ENCODE measurements at regions not wholly inside any gene's neighbourhood (a gene's known extent, or its start where the extent isn't known, plus 50 kb on each side); places are given as distances from the start of the nearest gene placed in this dataset.

DNA sequence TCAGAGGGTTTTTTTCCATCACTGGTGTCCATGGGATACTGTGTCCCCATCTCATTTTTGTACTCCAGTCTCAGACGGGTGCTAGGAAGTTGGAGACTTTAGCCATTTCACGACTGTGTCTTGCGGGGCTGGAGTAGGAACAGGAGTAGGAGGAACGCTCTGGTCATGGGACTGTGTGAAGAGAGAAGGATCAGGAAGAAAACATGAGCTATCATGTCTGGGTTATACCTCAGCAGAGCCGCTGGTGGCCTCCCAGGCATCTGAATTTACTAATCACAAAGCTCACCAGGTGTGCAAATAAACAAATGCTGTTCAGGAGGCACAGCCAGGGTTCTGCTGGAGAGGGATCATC is 225.4 kb downstream of the SEC14L1 start:
- no peak for DNase-seq

GRCh38 chr17:77366558-77367245 is 225.9 kb downstream of the SEC14L1 start:
- DNase-seq: no peak

DNA sequence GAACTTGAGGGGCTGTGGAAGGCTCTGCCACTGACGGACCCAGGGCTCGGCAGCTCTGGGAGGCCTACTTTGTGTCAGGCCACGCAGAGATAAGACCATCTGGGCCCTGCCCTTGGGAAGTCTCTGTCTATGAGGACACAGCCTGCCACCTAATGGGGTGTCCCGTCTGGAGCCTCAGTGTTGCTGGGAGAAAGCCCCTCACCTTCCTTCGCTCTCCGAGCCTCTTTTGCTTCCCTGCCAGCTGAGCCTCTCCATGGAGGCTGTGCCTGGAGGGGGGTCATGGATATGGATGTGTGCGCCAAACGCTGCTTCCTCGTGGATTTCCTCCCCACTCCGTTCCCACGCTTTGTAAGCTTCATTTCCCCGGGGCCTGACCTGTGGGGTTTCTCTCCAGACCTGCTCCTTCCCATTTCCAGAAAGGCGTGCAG is 228.8 kb downstream of the SEC14L1 start:
- no peak for DNase-seq

GRCh38 chr17:77370586-77370985 is 229.8 kb downstream of the SEC14L1 start:
- DNase-seq: no peak

GRCh38 chr17:77371117-77371887 is 230.5 kb downstream of the SEC14L1 start:
- no peak for DNase-seq

DNA sequence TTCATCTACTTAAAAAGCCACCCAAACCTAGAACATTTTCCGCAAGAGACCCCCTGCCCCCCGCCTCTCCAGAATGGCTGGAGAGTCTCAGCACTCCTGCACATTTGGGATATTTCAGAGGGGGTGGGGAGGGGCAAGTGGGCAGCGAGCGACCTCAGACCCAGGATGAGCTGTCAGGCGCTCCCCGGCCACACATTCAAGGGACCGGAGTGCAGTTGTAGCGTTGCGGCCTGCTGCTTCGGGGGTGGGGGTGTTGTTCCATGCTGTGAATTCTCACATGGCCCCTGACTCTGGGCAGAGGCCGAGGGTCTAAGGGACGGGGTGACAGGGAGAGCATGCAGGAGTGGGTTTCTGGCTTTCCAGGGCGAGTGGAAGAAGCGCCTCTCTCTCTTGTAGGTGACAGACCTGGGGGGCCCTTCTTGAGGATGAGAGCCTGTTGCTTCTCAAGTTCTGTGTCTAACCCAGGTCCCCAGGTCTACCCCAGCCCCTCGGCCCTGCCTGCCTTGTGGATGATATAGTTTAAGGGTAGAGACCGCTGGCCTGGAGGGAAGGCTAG is 231.2 kb downstream of the SEC14L1 start:
- DNase-seq: no peak

GRCh38 chr17:77372444-77373298 is 231.9 kb downstream of the SEC14L1 start:
- no peak for DNase-seq

GRCh38 chr17:77373299-77374169 is 232.8 kb downstream of the SEC14L1 start:
- DNase-seq: no peak

DNA sequence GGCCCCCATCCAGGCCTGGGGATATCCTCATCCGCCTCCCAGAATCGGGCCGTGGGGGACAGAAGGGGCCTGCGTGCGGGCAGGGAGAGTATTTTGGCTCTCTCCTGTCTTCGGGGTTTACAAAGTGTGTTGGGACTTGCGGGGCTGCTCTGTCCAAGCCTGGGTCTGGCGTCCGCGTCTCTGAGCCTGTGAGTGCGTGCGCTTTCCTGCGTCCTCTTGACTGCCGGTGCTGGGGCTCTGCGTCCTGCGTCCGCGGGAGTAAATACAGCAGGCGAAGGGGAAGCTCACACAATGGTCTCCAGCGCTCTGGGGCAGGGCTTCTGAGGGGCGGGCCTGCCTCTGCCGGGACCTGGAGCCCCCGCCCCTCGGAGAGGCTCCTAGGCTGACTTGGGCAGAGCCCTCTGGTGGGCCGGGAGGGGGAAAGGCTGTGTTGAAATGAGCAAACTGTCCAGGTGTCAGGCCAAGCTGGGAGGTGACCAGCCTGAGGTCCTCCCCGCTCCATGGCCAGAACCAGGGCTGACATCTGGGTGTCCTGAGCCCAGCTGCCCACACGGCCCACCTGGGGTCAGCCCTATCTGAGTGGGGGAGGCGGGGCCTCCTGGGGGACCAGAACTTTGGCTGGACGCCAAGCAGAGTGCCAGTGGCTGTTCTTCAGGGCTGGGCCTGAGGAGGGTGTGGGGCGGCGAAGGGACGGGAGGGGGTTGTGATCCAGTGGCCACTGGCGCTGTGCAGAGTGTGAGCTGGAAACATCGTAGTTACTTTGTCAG is 233.6 kb downstream of the SEC14L1 start:
- no peak for DNase-seq

- no peak for DNase-seq
These were observed 234.5 kb downstream of the SEC14L1 start for GRCh38 chr17:77375108-77375916.

DNA sequence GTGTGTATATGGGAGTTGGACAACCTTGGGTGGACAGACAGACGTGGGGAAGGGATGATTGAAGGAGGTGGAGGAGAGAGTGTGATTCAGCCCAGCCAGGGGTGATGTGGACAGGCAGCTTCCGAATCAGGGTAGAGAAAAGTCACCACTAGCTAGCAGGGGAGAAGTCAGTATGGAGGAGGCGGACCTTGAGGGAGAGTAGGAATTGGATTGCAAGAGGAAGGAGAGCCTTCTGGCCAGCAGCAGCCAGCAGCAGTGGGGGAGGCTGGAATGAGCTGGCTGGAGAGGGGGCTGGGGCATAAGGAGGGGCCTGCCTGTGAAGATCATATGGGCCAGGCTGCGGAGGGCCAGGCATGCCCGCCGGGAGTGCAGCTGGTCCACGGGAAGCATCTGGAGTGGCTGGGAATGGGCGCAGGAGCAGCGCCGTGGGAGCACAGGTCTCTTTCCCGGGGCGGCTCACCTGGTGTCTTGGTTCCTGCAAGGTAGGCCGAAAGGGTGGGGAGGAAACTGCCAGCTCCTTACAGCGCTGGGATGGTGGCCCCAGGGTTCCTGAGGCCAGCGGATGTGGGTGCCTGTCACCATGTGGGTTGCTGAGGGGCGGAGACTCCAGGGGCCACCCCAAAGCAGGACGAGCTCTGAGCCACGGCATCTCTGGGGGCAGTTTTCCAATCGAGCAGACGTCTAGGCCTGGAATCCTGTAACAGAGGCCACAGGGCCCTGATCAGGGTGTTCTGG is 235.3 kb downstream of the SEC14L1 start:
- DNase-seq: no peak

DNA sequence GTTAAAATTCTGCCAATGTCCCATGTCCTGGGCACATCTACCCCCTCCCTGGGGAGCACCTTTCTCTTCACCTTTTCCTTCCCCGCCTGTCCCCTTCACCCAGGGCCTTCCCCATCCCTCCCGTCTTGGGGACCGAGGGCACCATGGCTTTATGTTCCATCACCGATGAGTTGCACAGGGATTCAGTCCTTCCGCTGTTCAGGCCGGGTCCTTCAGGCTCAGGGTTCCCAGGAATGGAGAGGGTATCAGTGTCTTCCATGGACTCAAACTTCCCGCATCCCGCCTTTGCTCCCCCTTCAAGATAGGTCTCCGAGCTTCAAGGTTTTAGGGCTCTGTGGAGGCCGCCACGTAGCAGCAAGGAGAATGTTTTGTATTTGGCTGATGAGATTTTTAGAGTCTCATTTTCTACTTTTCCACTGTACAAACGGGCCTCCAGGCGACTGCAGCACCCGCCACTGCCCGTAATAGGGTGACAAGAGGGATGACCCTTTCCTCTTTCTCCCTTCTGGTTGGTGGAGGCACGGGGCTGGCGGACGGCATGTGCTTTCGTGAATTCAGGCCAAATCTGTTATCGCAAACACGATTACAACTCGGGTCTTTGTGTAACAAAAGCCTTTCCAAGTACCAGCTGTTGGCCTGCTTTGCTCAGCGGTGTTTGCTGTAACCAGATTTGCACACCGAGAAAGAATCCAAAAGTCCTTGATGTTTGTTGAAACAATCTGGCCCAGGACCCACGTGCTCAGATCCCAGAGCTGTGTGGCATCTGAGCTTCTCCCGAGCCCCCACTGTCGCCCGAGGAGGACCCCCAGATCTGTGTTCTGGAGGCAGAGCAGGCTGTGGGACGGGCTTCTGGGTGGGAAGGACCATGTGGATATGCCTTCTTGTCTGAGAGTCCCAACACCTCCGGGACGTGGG is 236.3 kb downstream of the SEC14L1 start:
- DNase-seq: no peak

DNA sequence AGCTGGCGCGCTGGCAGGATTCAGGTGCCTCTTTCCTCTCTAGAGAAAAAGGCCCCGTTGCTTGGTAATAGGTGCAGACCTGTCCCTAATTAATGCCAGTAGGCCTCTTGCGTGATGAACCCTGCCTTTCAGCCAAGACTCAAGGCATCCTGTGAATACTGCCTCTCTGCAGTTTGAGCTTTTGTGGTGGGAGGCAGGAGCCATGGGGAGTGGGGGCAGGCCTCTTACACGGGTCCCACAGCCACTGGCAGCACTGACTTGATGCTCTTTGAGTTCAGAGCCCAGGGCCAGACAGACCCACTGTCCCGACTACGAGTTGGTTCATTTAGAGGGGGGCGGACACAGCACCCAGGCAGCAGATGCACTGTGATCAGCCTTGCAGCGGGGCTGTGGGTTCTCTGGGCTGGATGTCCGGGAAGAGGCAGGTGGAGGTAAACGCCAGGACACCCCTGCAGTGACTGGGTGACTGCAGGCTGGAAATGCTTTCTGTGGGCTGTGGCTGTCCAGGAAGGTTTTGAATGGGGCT is 237.0 kb downstream of the SEC14L1 start:
- no peak for DNase-seq

- no peak for DNase-seq
These were observed 237.7 kb downstream of the SEC14L1 start for GRCh38 chr17:77378318-77379064.

DNA sequence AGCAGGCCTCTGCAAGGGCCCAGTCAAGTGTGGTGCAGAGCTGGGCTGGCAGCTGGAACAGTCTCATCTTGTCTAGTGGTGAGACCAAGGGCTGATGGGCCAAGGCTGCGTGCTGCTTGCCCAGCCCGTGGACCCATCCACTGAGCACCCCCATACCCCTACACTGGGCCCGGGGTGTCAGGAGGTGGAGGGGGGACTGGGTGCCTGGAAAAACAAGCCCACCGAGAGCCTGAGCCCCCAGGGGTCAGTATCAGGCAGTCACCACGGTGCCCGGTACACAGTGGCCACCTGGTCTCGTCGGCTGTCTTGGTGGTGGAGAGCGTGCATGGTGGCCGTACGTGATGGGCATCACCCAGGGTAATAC is 238.3 kb downstream of the SEC14L1 start:
- no peak for DNase-seq

DNA sequence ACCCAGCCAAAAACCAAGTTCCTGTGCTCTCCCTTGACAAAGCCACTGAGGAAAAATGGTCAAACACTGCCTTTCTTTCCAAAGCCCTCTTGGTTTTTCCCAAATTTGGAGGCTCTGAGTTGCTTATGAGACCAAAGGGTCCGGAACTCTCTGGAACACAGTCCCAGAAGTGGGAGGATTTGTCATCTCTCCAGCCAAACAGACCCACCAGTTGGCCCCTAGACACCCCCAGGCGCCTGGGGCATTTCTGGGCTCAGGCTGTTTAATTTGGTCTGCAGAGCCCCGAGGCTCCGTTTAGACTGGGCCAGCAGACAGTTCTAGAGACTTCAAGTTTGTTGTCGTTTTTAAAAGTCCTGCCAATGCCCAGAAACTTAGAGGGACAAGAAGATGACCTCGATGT is 239.1 kb downstream of the SEC14L1 start:
- DNase-seq: no peak

DNA sequence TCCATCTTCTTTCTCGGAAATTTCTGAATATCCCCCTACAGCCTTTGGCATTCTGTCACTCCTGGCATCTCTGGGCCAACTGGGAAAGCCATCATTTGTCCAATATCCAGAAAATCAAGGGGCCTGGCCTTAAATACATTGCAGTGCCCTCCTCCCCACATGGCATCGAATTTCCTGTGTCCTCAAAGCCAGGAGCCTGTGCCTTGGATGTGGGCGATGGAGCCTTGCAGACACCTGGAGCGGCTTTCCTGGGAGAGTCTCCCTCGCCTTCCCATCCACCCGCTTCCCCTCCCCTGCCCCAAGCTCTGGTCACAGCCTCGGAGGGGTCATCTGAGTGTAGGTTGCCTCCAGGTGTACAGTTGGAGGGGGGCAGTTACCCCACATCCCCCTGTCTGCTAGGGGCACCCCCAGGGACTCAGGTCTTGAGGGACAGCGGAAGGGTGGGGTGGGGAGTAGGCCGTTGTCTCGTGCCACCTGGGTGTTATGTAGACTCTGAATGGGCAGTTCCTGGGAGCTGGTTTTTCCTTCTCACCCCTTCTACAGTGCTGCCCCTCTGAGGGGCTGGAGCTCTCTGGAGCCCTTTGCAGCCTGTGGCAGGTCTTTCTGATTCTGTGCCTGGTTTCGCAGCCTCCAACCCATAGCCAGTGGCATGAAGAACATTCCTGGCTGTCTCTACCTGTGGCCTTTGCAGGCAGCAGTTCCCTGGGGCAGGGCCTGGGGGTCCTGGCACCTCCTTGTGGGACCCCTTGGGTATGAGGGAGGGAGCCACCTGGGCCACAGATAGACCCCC is 239.8 kb downstream of the SEC14L1 start:
- no peak for DNase-seq

Data from 8988T (cell line).